Sigmoid colon (tissue), 6 donors: ENCODE measurements at regions not wholly inside any gene's neighbourhood (a gene's known extent, or its start where the extent isn't known, plus 50 kb on each side); places are given as distances from the start of the nearest gene placed in this dataset.

Experiments used
- DNase-seq: peaks from one replicate; pipeline ENCODE4 v3.0.0-alpha.2; 2019
- H3K27ac ChIP-seq, 4 donors: fragments of 200-600 bp; sonication (generic); one replicate each; pipeline ENCODE4 v1.5.1; 2016 to 2019; ENCODE audit warnings: mild to moderate bottlenecking in 1 of 4
- H3K27me3 ChIP-seq, 3 donors: fragments of 200-600 bp; sonication (generic); one replicate each; pipeline ENCODE4 v1.5.1; 2019; ENCODE audit warnings: mild to moderate bottlenecking in 1 of 3
- H3K36me3 ChIP-seq, 4 donors: fragments of 200-600 bp; sonication (generic); one replicate each; pipeline ENCODE4 v1.5.1; 2016 to 2019
- H3K4me1 ChIP-seq, 4 donors: fragments of 200-600 bp; sonication (generic); one replicate each; pipeline ENCODE4 v1.5.1; 2017 to 2019
- H3K4me3 ChIP-seq, 4 donors: fragments of 200-600 bp; sonication (generic); one replicate each; pipeline ENCODE4 v1.5.1; 2017 to 2019; ENCODE audit warnings: mild to moderate bottlenecking in 2 of 4, moderate library complexity in 1 of 4
- H3K9me3 ChIP-seq, 4 donors: fragments of 200-600 bp in 3 of 4; sonication (generic) in 3 of 4; one replicate each; pipeline versions ENCODE4 v1.5.1 to v1.6.1; 2013 to 2019
- CTCF ChIP-seq, 4 experiments: fragments of 450-650 bp in 3 of 4; fragments of 200-600 bp in 1 of 4; IDR thresholded peaks; one replicate each; pipeline ENCODE4 v1.5.1; 2016 to 2019; ENCODE audit warnings: antibody characterized with exemption in 4 of 4, mild to moderate bottlenecking in 3 of 4, moderate library complexity in 2 of 4
- EP300 ChIP-seq, 4 donors: sonication (generic); formaldehyde crosslinking; IDR thresholded peaks; one replicate each; pipeline ENCODE4 v1.6.1; 2017; ENCODE audit warnings: antibody characterized with exemption in 4 of 4
- POLR2A ChIP-seq, 2 donors: fragments of 450-650 bp; IDR thresholded peaks; one replicate each; pipeline ENCODE4 v1.6.1; 2016; ENCODE audit warnings: antibody characterized with exemption in 2 of 2, mild to moderate bottlenecking in 2 of 2, moderate library complexity in 2 of 2
- POLR2AphosphoS5 ChIP-seq, 4 donors: sonication (generic); formaldehyde crosslinking; IDR thresholded peaks; one replicate each; pipeline ENCODE4 v1.6.1; 2017; ENCODE audit warnings: antibody characterized with exemption in 4 of 4
- WGBS, 2 donors: extraction: QIAGEN DNeasy Blood & Tissue Kit; methylation state at CpG; one replicate each; pipeline ENCODE4 v1.1.7; 2013; 5-methylcytosine and 5-hydroxymethylcytosine counted together
- intact Hi-C: fragments of 100-400 bp; cut with DNase I; formaldehyde crosslinking; loops from one replicate; pipeline ENCODE4 v1.15.1; 2023
- donor health status: healthy with polysubstance abuse.
- donor health status: healthy.

GRCh38 chr2:220510668-220511067, 883.2 kb downstream of the SLC4A3 start:
- intact Hi-C loops: no loop called here
- no peak for DNase-seq
- H3K4me3 ChIP-seq: no peak overlapping the region
- no peaks in the 10 kb centered on the region for H3K9me3 ChIP-seq
- 93% methylated on average over 3 of the region's 3 CpGs for WGBS, 2 donors
- H3K36me3 ChIP-seq: no peaks in the 10 kb centered on the region
- no peak overlapping the region for H3K27ac ChIP-seq
- H3K27me3 ChIP-seq: no peaks in the 10 kb centered on the region
- H3K4me1 ChIP-seq: no peaks in the 10 kb centered on the region
- no peak for TF ChIP-seq CTCF (IDR thresholded peaks at IDR 0.05)
- no peak for TF ChIP-seq EP300 (IDR thresholded peaks at IDR 0.05)
- no peak for TF ChIP-seq POLR2A (IDR thresholded peaks at IDR 0.05)
- TF ChIP-seq POLR2AphosphoS5 (IDR thresholded peaks at IDR 0.05): no peak

- intact Hi-C loops: no loop called here
- Histone ChIP-seq H3K4me3 (no peak overlapping the region), H3K36me3 (no peaks in the 10 kb centered on the region), H3K4me1 (no peaks in the 10 kb centered on the region), H3K27ac (no peak overlapping the region), H3K9me3 (no peaks in the 10 kb centered on the region), H3K27me3 (no peaks in the 10 kb centered on the region)
- TF ChIP-seq POLR2AphosphoS5 (IDR thresholded peaks at IDR 0.05): no peak
- TF ChIP-seq CTCF (IDR thresholded peaks at IDR 0.05): no peak
- TF ChIP-seq EP300 (IDR thresholded peaks at IDR 0.05): no peak
- TF ChIP-seq POLR2A (IDR thresholded peaks at IDR 0.05): no peak
- 76 to 78% methylated on average over 2 of the region's 2 CpGs for WGBS, 2 donors
- no peak for DNase-seq
Observed at GRCh38 chr2:220512419-220512818, 885.0 kb downstream of the SLC4A3 start.

GRCh38 chr2:220513573-220514288, 886.3 kb downstream of the SLC4A3 start:
- no peaks in the 10 kb centered on the region for H3K27me3 ChIP-seq
- no peaks in the 10 kb centered on the region for H3K4me1 ChIP-seq
- no peak overlapping the region for H3K4me3 ChIP-seq
- no peaks in the 10 kb centered on the region for H3K9me3 ChIP-seq
- WGBS, 2 donors: 48 to 58% methylated on average over 2 of the region's 2 CpGs
- intact Hi-C loops: no loop called here
- no peak for TF ChIP-seq CTCF (IDR thresholded peaks at IDR 0.05)
- TF ChIP-seq POLR2A (IDR thresholded peaks at IDR 0.05): no peak
- no peak for TF ChIP-seq POLR2AphosphoS5 (IDR thresholded peaks at IDR 0.05)
- no peak for TF ChIP-seq EP300 (IDR thresholded peaks at IDR 0.05)
- H3K36me3 ChIP-seq: no peaks in the 10 kb centered on the region
- no peak for DNase-seq
- no peak overlapping the region for H3K27ac ChIP-seq

- H3K4me3 ChIP-seq: no peak overlapping the region
- 87 to 88% methylated on average over 5 of the region's 5 CpGs for WGBS, 2 donors
- no peak for DNase-seq
- H3K27ac ChIP-seq: no peak overlapping the region
- TF ChIP-seq POLR2A (IDR thresholded peaks at IDR 0.05): no peak
- TF ChIP-seq CTCF (IDR thresholded peaks at IDR 0.05): no peak
- TF ChIP-seq POLR2AphosphoS5 (IDR thresholded peaks at IDR 0.05): no peak
- no peak for TF ChIP-seq EP300 (IDR thresholded peaks at IDR 0.05)
- H3K27me3 ChIP-seq: no peaks in the 10 kb centered on the region
- no peaks in the 10 kb centered on the region for H3K36me3 ChIP-seq
- intact Hi-C loops: no loop called here
- no peaks in the 10 kb centered on the region for H3K9me3 ChIP-seq
- no peaks in the 10 kb centered on the region for H3K4me1 ChIP-seq
Observed at GRCh38 chr2:220521551-220521950, 894.1 kb downstream of the SLC4A3 start.

GRCh38 chr2:220528180-220528675, 900.8 kb downstream of the SLC4A3 start:
- intact Hi-C loops: no loop called here
- TF ChIP-seq CTCF (IDR thresholded peaks at IDR 0.05) (no peak), POLR2A (IDR thresholded peaks at IDR 0.05) (no peak)
- no peaks in the 10 kb centered on the region for H3K4me1 ChIP-seq
- H3K9me3 ChIP-seq: peaks cover 0 to 2% (median 0%) of the 10 kb centered on the region in 4 donors
- H3K4me3 ChIP-seq: no peak overlapping the region
- DNase-seq: no peak
- H3K27ac ChIP-seq: no peak overlapping the region
- WGBS, 2 donors: 86 to 91% methylated on average over 3 of the region's 3 CpGs
- no peaks in the 10 kb centered on the region for H3K27me3 ChIP-seq
- H3K36me3 ChIP-seq: no peaks in the 10 kb centered on the region
